ENCODE measurements at regions not wholly inside any gene's neighbourhood (a gene's known extent, or its start where the extent isn't known, plus 50 kb on each side); places are given as distances from the start of the nearest gene placed in this dataset.
"Not testable (repeated sequence)": the region's sequence is repeated elsewhere in the genome, so short reads cannot be mapped to it uniquely, and the experiment has no call there.

- no peaks in the 10 kb centered on the region for H3K27me3 ChIP-seq
- intact Hi-C loops (cut with DNase I): no loop called here
- H3K4me3 ChIP-seq: no peak overlapping the region
- H3K27ac ChIP-seq: no peak overlapping the region
- no peaks in the 10 kb centered on the region for H3K9me3 ChIP-seq
- DNase-seq (ENCODE audit: extremely low spot score in 2 of 2): peak in 1 of 2 donors; percentile 81
- H3K4me1 ChIP-seq: peaks cover 13% of the 10 kb centered on the region
- H3K36me3 ChIP-seq: no peaks in the 10 kb centered on the region
- TF ChIP-seq POLR2AphosphoS5 (IDR thresholded peaks at IDR 0.05; ENCODE audit: insufficient read depth in 1 of 2, low read depth in 1 of 2) (no peak), POLR2A (IDR thresholded peaks at IDR 0.05) (no peak), CTCF (IDR thresholded peaks at IDR 0.05) (no peak)
These were observed 221.9 kb downstream of the SLC38A4 start for GRCh38 chr12:46603776-46604456.

- Histone ChIP-seq H3K4me3 (no peak overlapping the region), H3K27me3 (no peaks in the 10 kb centered on the region), H3K27ac (no peak overlapping the region), H3K4me1 (no peaks in the 10 kb centered on the region), H3K36me3 (no peaks in the 10 kb centered on the region), H3K9me3 (no peaks in the 10 kb centered on the region)
- intact Hi-C loops (cut with DNase I): no loop called here
- TF ChIP-seq CTCF (IDR thresholded peaks at IDR 0.05) (no peak), POLR2A (IDR thresholded peaks at IDR 0.05) (no peak), POLR2AphosphoS5 (IDR thresholded peaks at IDR 0.05; ENCODE audit: insufficient read depth in 1 of 2, low read depth in 1 of 2) (no peak)
- DNase-seq (ENCODE audit: extremely low spot score in 2 of 2): no peak
These were observed 223.3 kb downstream of the SLC38A4 start for GRCh38 chr12:46602474-46602873.

GRCh38 chr12:46590991-46591703, 218.6 kb upstream of the SLC38A2 start:
- Histone ChIP-seq H3K27me3 (no peaks in the 10 kb centered on the region), H3K4me1 (no peaks in the 10 kb centered on the region), H3K9me3 (no peaks in the 10 kb centered on the region), H3K36me3 (no peaks in the 10 kb centered on the region), H3K27ac (no peak overlapping the region), H3K4me3 (no peak overlapping the region)
- DNase-seq (ENCODE audit: extremely low spot score in 2 of 2): no peak
- TF ChIP-seq POLR2AphosphoS5 (IDR thresholded peaks at IDR 0.05; ENCODE audit: insufficient read depth in 1 of 2, low read depth in 1 of 2) (no peak), CTCF (IDR thresholded peaks at IDR 0.05) (no peak), POLR2A (IDR thresholded peaks at IDR 0.05) (no peak)
- intact Hi-C loops (cut with DNase I): no loop called here

GRCh38 chr12:46585854-46586621, 213.5 kb upstream of the SLC38A2 start:
- Histone ChIP-seq H3K36me3 (no peaks in the 10 kb centered on the region), H3K27ac (no peak overlapping the region), H3K9me3 (peaks cover 3% of the 10 kb centered on the region), H3K4me3 (no peak overlapping the region), H3K27me3 (no peaks in the 10 kb centered on the region), H3K4me1 (no peaks in the 10 kb centered on the region)
- TF ChIP-seq CTCF (IDR thresholded peaks at IDR 0.05) (no peak), POLR2A (IDR thresholded peaks at IDR 0.05) (no peak), POLR2AphosphoS5 (IDR thresholded peaks at IDR 0.05; ENCODE audit: insufficient read depth in 1 of 2, low read depth in 1 of 2) (no peak)
- intact Hi-C loops (cut with DNase I): no loop called here
- DNase-seq (ENCODE audit: extremely low spot score in 2 of 2): no peak

GRCh38 chr12:46584098-46584497, 211.5 kb upstream of the SLC38A2 start:
- H3K9me3 ChIP-seq; DNase-seq (ENCODE audit: extremely low spot score in 2 of 2); intact Hi-C loops (cut with DNase I); H3K36me3 ChIP-seq; H3K4me3 ChIP-seq; H3K27ac ChIP-seq; H3K27me3 ChIP-seq; H3K4me1 ChIP-seq: not testable (repeated sequence)

GRCh38 chr12:46581990-46582389, 209.4 kb upstream of the SLC38A2 start:
- H3K27me3 ChIP-seq; intact Hi-C loops (cut with DNase I); H3K4me1 ChIP-seq; H3K27ac ChIP-seq; H3K36me3 ChIP-seq; DNase-seq (ENCODE audit: extremely low spot score in 2 of 2); H3K4me3 ChIP-seq; H3K9me3 ChIP-seq: not testable (repeated sequence)

Measured in vagina (tissue), 2 donors.